SU-DHL-6 (cell line): ENCODE measurements at regions not wholly inside any gene's neighbourhood (a gene's known extent, or its start where the extent isn't known, plus 50 kb on each side); places are given as distances from the start of the nearest gene placed in this dataset.

Experiments used
- H2AFZ ChIP-seq: fragments of 200-600 bp; sonication (generic); 2 replicates; pipeline ENCODE4 v1.6.1; 2014; ENCODE audit warnings: low read depth, mild to moderate bottlenecking, moderate library complexity, mixed read lengths, antibody characterized with exemption, low read length; ENCODE audit not compliant: severe bottlenecking
- H3F3A ChIP-seq: fragments of 200-600 bp; shearing (Covaris generic); 2 replicates; pipeline ENCODE4 v1.6.0; 2016; ENCODE audit warnings: antibody characterized with exemption, mild to moderate bottlenecking; ENCODE audit not compliant: insufficient read depth
- H3K27ac ChIP-seq: fragments of 200-600 bp; sonication (generic); 2 replicates; pipeline ENCODE4 v1.5.1; 2016; ENCODE audit warnings: low read depth, mild to moderate bottlenecking, low read length, moderate library complexity, mixed read lengths
- H3K27me3 ChIP-seq: fragments of 200-600 bp; sonication (generic), shearing (Covaris generic); 2 replicates; pipeline ENCODE4 v1.6.0; 2014; ENCODE audit warnings: mild to moderate bottlenecking, low read length
- H3K36me3 ChIP-seq: fragments of 200-600 bp; sonication (generic); 2 replicates; pipeline ENCODE4 v1.6.1; 2014; ENCODE audit warnings: mild to moderate bottlenecking, low read length, mixed read lengths
- H3K4me2 ChIP-seq: fragments of 300-600, 200-600 bp; shearing (Covaris generic), sonication (generic); 2 replicates; pipeline ENCODE4 v1.6.0; 2014; ENCODE audit warnings: low read length, low read depth, mild to moderate bottlenecking; ENCODE audit not compliant: poor library complexity, severe bottlenecking
- H3K4me3 ChIP-seq: fragments of 200-600 bp; sonication (generic); 2 replicates; pipeline ENCODE4 v1.5.1; 2014; ENCODE audit warnings: antibody characterized with exemption, low read length, mild to moderate bottlenecking, mixed read lengths; ENCODE audit not compliant: insufficient read depth, poor library complexity, severe bottlenecking
- H3K79me2 ChIP-seq: fragments of 200-600 bp; sonication (generic); 2 replicates; pipeline ENCODE4 v1.6.1; 2014; ENCODE audit warnings: mild to moderate bottlenecking, low read length, moderate library complexity; ENCODE audit not compliant: insufficient read depth
- H3K9ac ChIP-seq: fragments of 200-600 bp; sonication (generic); 2 replicates; pipeline ENCODE4 v1.7.0; 2014; ENCODE audit warnings: mild to moderate bottlenecking, low read length
- H3K9me2 ChIP-seq: fragments of 200-600 bp; sonication (generic); replicated peaks from 2 replicates; pipeline ENCODE4 v1.6.1; 2014; ENCODE audit warnings: low read length; ENCODE audit not compliant: insufficient read depth
- H3K9me3 ChIP-seq: fragments of 200-600 bp; sonication (generic); 2 replicates; pipeline ENCODE4 v1.6.1; 2014; ENCODE audit warnings: low read length, mixed read lengths; ENCODE audit not compliant: insufficient read depth
- H4K20me1 ChIP-seq: fragments of 200-600 bp; sonication (generic); 2 replicates; pipeline ENCODE4 v1.6.1; 2014; ENCODE audit warnings: low read depth, mild to moderate bottlenecking, antibody characterized with exemption, low read length, moderate library complexity, mixed read lengths
- EZH2phosphoT487 ChIP-seq: fragments of 200-600 bp; sonication (generic), shearing (Covaris generic); conservative IDR thresholded peaks from 2 replicates; pipeline ENCODE4 v1.6.1; 2018; ENCODE audit warnings: mild to moderate bottlenecking, antibody characterized with exemption, low read length, moderate library complexity, mixed read lengths
- TF ChIP-seq, protein P1 (sequence below): fragments of 200-600 bp; sonication (generic); IDR thresholded peaks from one replicate; pipeline ENCODE4 v1.5.1; 2017; ENCODE audit warnings: antibody characterized with exemption, mild to moderate bottlenecking, low read length, moderate library complexity; ENCODE audit not compliant: insufficient read depth, poor library complexity, severe bottlenecking

DNA sequence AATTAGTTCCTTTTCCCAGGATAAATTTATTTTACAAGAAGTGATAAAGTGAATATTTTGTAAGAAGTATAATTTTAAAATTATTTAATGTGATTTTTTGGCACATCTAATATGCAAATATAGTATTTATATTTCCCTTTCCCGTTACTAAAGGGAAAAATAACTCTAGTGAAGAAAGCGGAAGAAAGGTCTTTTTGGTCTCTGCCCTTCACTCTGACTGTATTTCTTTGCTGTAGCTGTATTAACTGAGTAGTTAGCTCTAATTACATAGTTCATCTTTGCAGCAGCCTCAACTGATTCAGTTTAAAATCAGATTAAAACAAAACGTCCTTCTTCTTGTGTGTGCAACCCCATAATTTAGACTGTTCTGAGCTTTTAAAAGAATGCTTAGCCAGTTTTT, 57.4 kb upstream of the RNF144B start:
- Histone ChIP-seq H3K9me2 (no peaks in the 10 kb centered on the region), H4K20me1 (no peaks in the 10 kb centered on the region), H2AFZ (no peak overlapping the region), H3K27ac (no peak overlapping the region), H3F3A (0 out of 2 replicates have a peak, but pooled peaks cover 4% of the 10 kb centered on the region), H3K9me3 (no peaks in the 10 kb centered on the region), H3K36me3 (no peaks in the 10 kb centered on the region), H3K79me2 (no peaks in the 10 kb centered on the region), H3K4me3 (no peak overlapping the region), H3K9ac (no peak overlapping the region), H3K4me2 (peak overlapping the region; percentile 9), H3K27me3 (no peaks in the 10 kb centered on the region)
- TF ChIP-seq, protein P1, sequence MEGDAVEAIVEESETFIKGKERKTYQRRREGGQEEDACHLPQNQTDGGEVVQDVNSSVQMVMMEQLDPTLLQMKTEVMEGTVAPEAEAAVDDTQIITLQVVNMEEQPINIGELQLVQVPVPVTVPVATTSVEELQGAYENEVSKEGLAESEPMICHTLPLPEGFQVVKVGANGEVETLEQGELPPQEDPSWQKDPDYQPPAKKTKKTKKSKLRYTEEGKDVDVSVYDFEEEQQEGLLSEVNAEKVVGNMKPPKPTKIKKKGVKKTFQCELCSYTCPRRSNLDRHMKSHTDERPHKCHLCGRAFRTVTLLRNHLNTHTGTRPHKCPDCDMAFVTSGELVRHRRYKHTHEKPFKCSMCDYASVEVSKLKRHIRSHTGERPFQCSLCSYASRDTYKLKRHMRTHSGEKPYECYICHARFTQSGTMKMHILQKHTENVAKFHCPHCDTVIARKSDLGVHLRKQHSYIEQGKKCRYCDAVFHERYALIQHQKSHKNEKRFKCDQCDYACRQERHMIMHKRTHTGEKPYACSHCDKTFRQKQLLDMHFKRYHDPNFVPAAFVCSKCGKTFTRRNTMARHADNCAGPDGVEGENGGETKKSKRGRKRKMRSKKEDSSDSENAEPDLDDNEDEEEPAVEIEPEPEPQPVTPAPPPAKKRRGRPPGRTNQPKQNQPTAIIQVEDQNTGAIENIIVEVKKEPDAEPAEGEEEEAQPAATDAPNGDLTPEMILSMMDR: no peak
- no peak for TF ChIP-seq EZH2phosphoT487

DNA sequence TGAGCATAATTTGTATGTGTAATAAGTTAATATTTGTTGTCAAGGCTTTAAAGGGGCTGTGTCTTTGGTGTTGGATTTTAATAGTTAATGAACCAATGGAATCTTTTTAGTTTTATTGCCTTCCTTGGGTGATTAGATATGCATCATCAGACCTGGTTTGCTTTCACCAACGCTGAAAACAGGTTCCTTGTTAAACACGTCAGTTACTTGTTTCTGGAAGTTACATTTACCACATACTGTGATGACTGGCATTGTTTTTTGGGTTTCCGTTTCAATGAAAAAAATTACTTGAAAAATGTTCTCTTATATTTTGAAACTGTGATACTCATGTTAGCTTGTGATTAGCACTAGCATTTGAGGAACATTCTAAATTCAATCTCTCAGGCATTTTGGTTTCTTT, 58.6 kb upstream of the RNF144B start:
- H3K4me3 ChIP-seq: no peak overlapping the region
- H3K9ac ChIP-seq: no peak overlapping the region
- H3K4me2 ChIP-seq: no peak overlapping the region
- H4K20me1 ChIP-seq: no peaks in the 10 kb centered on the region
- 0 out of 2 replicates have a peak, but pooled peaks cover 4% of the 10 kb centered on the region for H3F3A ChIP-seq
- H3K9me2 ChIP-seq: no peaks in the 10 kb centered on the region
- no peaks in the 10 kb centered on the region for H3K36me3 ChIP-seq
- H3K9me3 ChIP-seq: no peaks in the 10 kb centered on the region
- H3K27me3 ChIP-seq: no peaks in the 10 kb centered on the region
- TF ChIP-seq, protein P1: no peak
- no peak for TF ChIP-seq EZH2phosphoT487
- no peak overlapping the region for H2AFZ ChIP-seq
- H3K79me2 ChIP-seq: no peaks in the 10 kb centered on the region
- H3K27ac ChIP-seq: no peak overlapping the region

DNA sequence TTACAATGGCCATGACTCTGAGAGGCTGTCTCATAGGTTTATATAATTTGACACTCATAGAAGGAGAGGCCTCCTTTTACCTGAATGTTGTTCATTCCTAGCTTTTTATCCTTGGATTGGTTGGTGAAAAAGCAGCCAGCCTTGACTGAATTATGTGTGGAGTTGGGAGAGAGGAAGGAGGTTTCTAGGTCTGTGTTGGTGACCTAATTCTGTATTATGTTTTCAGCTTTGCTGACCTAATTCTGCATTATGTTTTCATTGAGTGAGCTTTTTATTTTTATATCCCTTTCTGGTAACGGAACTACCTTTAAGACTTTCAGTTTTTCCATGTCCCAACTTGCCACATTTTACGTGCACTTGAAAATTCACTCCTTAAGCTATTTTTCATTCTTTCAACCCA, 59.1 kb upstream of the RNF144B start:
- TF ChIP-seq, protein P1: no peak
- no peak for TF ChIP-seq EZH2phosphoT487
- H3K79me2 ChIP-seq: no peaks in the 10 kb centered on the region
- no peak overlapping the region for H3K4me2 ChIP-seq
- no peaks in the 10 kb centered on the region for H4K20me1 ChIP-seq
- H3K9ac ChIP-seq: no peak overlapping the region
- no peaks in the 10 kb centered on the region for H3K9me3 ChIP-seq
- H3K9me2 ChIP-seq: no peaks in the 10 kb centered on the region
- no peaks in the 10 kb centered on the region for H3K27me3 ChIP-seq
- 0 out of 2 replicates have a peak, but pooled peaks cover 4% of the 10 kb centered on the region for H3F3A ChIP-seq
- H2AFZ ChIP-seq: no peak overlapping the region
- H3K27ac ChIP-seq: no peak overlapping the region
- H3K4me3 ChIP-seq: no peak overlapping the region
- no peaks in the 10 kb centered on the region for H3K36me3 ChIP-seq

DNA sequence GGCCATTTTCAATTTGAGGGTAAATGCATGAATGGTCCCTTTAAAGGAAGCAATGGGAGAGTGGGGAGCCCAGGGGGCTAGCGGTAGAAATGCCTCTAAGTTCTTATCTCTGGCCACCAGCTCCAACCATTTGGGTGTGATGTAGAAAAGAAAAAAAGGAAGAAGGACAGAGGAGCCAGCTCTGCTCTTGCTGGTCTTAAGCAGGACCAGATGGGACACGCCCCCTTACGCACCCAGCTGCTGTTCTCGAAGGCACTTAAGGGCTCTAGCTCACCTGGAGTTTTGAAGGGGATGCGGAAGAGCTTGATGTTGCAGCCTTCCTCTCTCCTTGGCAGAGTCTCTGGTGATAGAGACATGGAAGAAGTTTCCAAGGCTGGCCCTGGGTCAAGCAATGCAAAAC, 59.5 kb upstream of the RNF144B start:
- Histone ChIP-seq H3K9me3 (no peaks in the 10 kb centered on the region), H4K20me1 (no peaks in the 10 kb centered on the region), H3K27ac (no peak overlapping the region), H3K4me2 (no peak overlapping the region), H2AFZ (no peak overlapping the region), H3K9me2 (no peaks in the 10 kb centered on the region), H3K9ac (no peak overlapping the region), H3K79me2 (no peaks in the 10 kb centered on the region), H3K4me3 (no peak overlapping the region), H3F3A (0 out of 2 replicates have a peak, but pooled peaks cover 4% of the 10 kb centered on the region), H3K27me3 (no peaks in the 10 kb centered on the region), H3K36me3 (no peaks in the 10 kb centered on the region)
- TF ChIP-seq, protein P1: no peak
- no peak for TF ChIP-seq EZH2phosphoT487
